ENCODE measurements at regions not wholly inside any gene's neighbourhood (a gene's known extent, or its start where the extent isn't known, plus 50 kb on each side); places are given as distances from the start of the nearest gene placed in this dataset.

DNA sequence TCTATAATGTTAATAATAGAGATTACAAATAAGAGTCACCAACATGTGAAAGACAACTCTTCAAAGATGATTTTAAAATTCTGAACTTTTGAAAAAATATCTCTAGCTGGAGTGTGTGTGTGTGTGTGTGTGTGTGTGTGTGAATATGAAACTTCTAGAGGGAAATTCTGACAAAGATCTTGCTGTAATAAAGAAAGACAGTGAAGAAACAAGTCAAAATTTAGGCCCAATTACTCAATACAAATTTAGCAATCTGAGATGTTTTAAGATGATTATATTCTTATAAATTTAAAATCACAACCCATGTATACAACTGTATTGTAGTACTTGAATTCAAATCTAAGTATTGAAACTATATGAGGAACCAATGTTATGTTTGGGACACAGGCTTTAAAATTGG lies 57.2 kb upstream of the UGP2 start:
- no peak overlapping the region for H3K4me3 ChIP-seq (replicated peaks; ENCODE audit: low read depth, low read length)
- DNase-seq (ENCODE audit: extremely low read depth, low read depth), result no peak
- TF ChIP-seq, protein P1, sequence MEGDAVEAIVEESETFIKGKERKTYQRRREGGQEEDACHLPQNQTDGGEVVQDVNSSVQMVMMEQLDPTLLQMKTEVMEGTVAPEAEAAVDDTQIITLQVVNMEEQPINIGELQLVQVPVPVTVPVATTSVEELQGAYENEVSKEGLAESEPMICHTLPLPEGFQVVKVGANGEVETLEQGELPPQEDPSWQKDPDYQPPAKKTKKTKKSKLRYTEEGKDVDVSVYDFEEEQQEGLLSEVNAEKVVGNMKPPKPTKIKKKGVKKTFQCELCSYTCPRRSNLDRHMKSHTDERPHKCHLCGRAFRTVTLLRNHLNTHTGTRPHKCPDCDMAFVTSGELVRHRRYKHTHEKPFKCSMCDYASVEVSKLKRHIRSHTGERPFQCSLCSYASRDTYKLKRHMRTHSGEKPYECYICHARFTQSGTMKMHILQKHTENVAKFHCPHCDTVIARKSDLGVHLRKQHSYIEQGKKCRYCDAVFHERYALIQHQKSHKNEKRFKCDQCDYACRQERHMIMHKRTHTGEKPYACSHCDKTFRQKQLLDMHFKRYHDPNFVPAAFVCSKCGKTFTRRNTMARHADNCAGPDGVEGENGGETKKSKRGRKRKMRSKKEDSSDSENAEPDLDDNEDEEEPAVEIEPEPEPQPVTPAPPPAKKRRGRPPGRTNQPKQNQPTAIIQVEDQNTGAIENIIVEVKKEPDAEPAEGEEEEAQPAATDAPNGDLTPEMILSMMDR (IDR thresholded peaks at IDR 0.05; ENCODE audit: low read depth, low read length, missing control alignments), result no peak

- TF ChIP-seq, protein P1 (IDR thresholded peaks at IDR 0.05; ENCODE audit: low read depth, low read length, missing control alignments), result no peak
- H3K4me3 ChIP-seq (replicated peaks; ENCODE audit: low read depth, low read length), result no peak overlapping the region
- DNase-seq (ENCODE audit: extremely low read depth, low read depth), result no peak
Measured at GRCh38 chr2:63785096-63785495, 56.6 kb upstream of the UGP2 start.

GRCh38 chr2:63786471-63786870 lies 55.2 kb upstream of the UGP2 start:
- TF ChIP-seq, protein P1 (IDR thresholded peaks at IDR 0.05; ENCODE audit: low read depth, low read length, missing control alignments), result no peak
- H3K4me3 ChIP-seq (replicated peaks; ENCODE audit: low read depth, low read length), result no peak overlapping the region
- DNase-seq (ENCODE audit: extremely low read depth, low read depth), result no peak

DNA sequence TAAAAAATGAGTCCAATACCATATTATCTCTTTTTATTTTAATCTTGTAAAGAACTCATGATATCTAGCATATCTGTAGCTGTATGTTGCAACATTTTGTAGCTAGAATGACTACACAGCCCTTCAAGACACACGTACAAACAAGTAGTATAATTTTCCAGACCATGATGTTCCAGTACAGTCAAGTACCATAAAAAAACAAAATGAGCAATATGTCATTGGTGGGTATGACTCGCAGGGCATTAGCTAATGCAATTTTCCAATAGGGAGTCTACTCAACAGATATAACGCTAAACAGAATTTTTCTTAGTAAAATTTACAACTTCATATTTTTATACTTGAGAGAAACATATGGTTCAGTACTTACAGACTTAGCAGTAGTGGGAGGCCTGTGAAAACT lies 53.6 kb upstream of the UGP2 start:
- no peak overlapping the region for H3K4me3 ChIP-seq (replicated peaks; ENCODE audit: low read depth, low read length)
- TF ChIP-seq, protein P1 (IDR thresholded peaks at IDR 0.05; ENCODE audit: low read depth, low read length, missing control alignments), result no peak
- DNase-seq (ENCODE audit: extremely low read depth, low read depth), result peak; percentile 26

GRCh38 chr2:63789338-63790020 lies 52.2 kb upstream of the UGP2 start:
- TF ChIP-seq, protein P1 (IDR thresholded peaks at IDR 0.05; ENCODE audit: low read depth, low read length, missing control alignments), result no peak
- H3K4me3 ChIP-seq (replicated peaks; ENCODE audit: low read depth, low read length), result no peak overlapping the region
- peak; percentile 39 for DNase-seq (ENCODE audit: extremely low read depth, low read depth)

- DNase-seq (ENCODE audit: extremely low read depth, low read depth), result no peak
- no peak overlapping the region for H3K4me3 ChIP-seq (replicated peaks; ENCODE audit: low read depth, low read length)
- TF ChIP-seq, protein P1 (IDR thresholded peaks at IDR 0.05; ENCODE audit: low read depth, low read length, missing control alignments), result no peak
Measured at GRCh38 chr2:63790491-63790890, 51.2 kb upstream of the UGP2 start.

GRCh38 chr2:63790906-63791305 lies 50.8 kb upstream of the UGP2 start:
- DNase-seq (ENCODE audit: extremely low read depth, low read depth), result peak; percentile 72
- H3K4me3 ChIP-seq (replicated peaks; ENCODE audit: low read depth, low read length), result no peak overlapping the region
- TF ChIP-seq, protein P1 (IDR thresholded peaks at IDR 0.05; ENCODE audit: low read depth, low read length, missing control alignments), result no peak

All from HFF-Myc (cell line).